A549 (cell line): ENCODE measurements at regions not wholly inside any gene's neighbourhood (a gene's known extent, or its start where the extent isn't known, plus 50 kb on each side); places are given as distances from the start of the nearest gene placed in this dataset.

Source experiments
- ATAC-seq, 2 experiments: fragments of 200-7000 bp in 1 of 2; fragments of >200 bp in 1 of 2; cut with Nextera tagmentation in 1 of 2; cut with Tn5 transposase in 1 of 2; 3 replicates each; pipeline versions ENCODE4 v1.8.0 to v1.9.1; 2018 to 2020; ENCODE audit warnings: mild to moderate bottlenecking in 1 of 2, moderate library complexity in 1 of 2
- CTCF ChIA-PET: fragments of 300-600 bp; sonication (Branson Sonifier 250); formaldehyde crosslinking; extraction: SDS; loops from one replicate; lab custom pipeline; 2021; ENCODE audit warnings: antibody characterized with exemption, inconsistent platforms; lab: Yijun Ruan, JAX
- POLR2A ChIA-PET: fragments of 350-600 bp; formaldehyde crosslinking; extraction: SDS; loops from one replicate; lab custom pipeline; 2021; ENCODE audit warnings: antibody characterized with exemption, inconsistent platforms; lab: Yijun Ruan, JAX
- DNase-seq, 2 experiments: peaks; one replicate each; pipeline versions ENCODE4 v3.0.0 to v3.0.0-alpha.2; 2011 to 2016; ENCODE audit warnings: low read depth in 1 of 2, low spot score in 1 of 2
- FAIRE-seq: peaks from 2 replicates; lab custom pipeline; 2011; peaks lifted over from hg19 to GRCh38; lab: Jason Lieb, UNC
- H3K27ac ChIP-seq, 2 experiments: fragments of >200 bp; sonication (Bioruptor Twin); formaldehyde crosslinking; 3 replicates each; pipeline ENCODE4 v1.5.1; 2016 to 2017
- H3K4me1 ChIP-seq: fragments of >200 bp; sonication (Bioruptor Twin); formaldehyde crosslinking; 3 replicates; pipeline ENCODE4 v1.6.1; 2016
- H3K4me2 ChIP-seq: fragments of >200 bp; sonication (Bioruptor Twin); formaldehyde crosslinking; 3 replicates; pipeline ENCODE4 v1.6.1; 2016
- H3K4me3 ChIP-seq: fragments of >200 bp; sonication (Bioruptor Twin); formaldehyde crosslinking; 3 replicates; pipeline ENCODE4 v1.5.1; 2016
- H3K9me3 ChIP-seq: fragments of >200 bp; sonication (Bioruptor Twin); formaldehyde crosslinking; 3 replicates; pipeline ENCODE4 v1.6.1; 2016
- EHMT2 ChIP-seq: fragments of 200-600 bp; sonication (generic); IDR thresholded peaks from 2 replicates; pipeline ENCODE4 v1.6.1; 2016; ENCODE audit warnings: antibody characterized with exemption, low read depth, mild to moderate bottlenecking, moderate library complexity
- EP300 ChIP-seq, 2 experiments: fragments of >200 bp; sonication (Bioruptor Twin); formaldehyde crosslinking; IDR thresholded peaks; 2 replicates in 1 of 2; 3 replicates in 1 of 2; pipeline ENCODE4 v1.6.1; 2016 to 2017
- ESRRA ChIP-seq: fragments of 150-350 bp; IDR thresholded peaks from 2 replicates; pipeline ENCODE4 v1.6.1; 2014; ENCODE audit warnings: mild to moderate bottlenecking, low read length, borderline replicate concordance
- FOSB ChIP-seq: fragments of 250-450 bp; sonication (Bioruptor Pico); IDR thresholded peaks from 2 replicates; pipeline ENCODE4 v1.5.0; 2020; ENCODE audit warnings: mild to moderate bottlenecking, moderate library complexity
- FOSL2 ChIP-seq, 2 experiments: fragments of 450-650 bp in 1 of 2; fragments of >200 bp in 1 of 2; sonication (Bioruptor Twin) in 1 of 2; formaldehyde crosslinking; IDR thresholded peaks; 2 replicates each; pipeline versions ENCODE4 v1.5.0 to v1.6.1; 2016 to 2020; ENCODE audit warnings: mild to moderate bottlenecking in 1 of 2, moderate library complexity in 1 of 2
- FOXS1 ChIP-seq: fragments of 250-450 bp; sonication (Bioruptor Pico); IDR thresholded peaks from 2 replicates; pipeline ENCODE4 v1.5.0; 2020; ENCODE audit warnings: mild to moderate bottlenecking, moderate library complexity
- GATA3 ChIP-seq: IDR thresholded peaks from 2 replicates; pipeline ENCODE4 v1.6.1; 2012; ENCODE audit warnings: borderline replicate concordance
- HES2 ChIP-seq: fragments of >200 bp; sonication (Bioruptor Twin); formaldehyde crosslinking; IDR thresholded peaks from 2 replicates; pipeline ENCODE4 v1.6.1; 2016
- HEYL ChIP-seq: fragments of 250-450 bp; sonication (Bioruptor Pico); IDR thresholded peaks from 2 replicates; pipeline ENCODE4 v1.8.0; 2021; ENCODE audit warnings: mild to moderate bottlenecking, moderate library complexity
- HOXA7 ChIP-seq: fragments of 250-450 bp; sonication (Bioruptor Pico); IDR thresholded peaks from 2 replicates; pipeline ENCODE4 v1.5.0; 2020; ENCODE audit warnings: mild to moderate bottlenecking, moderate library complexity
- HOXB5 ChIP-seq: fragments of 250-450 bp; sonication (Bioruptor Pico); IDR thresholded peaks from 2 replicates; pipeline ENCODE4 v1.5.0; 2020; ENCODE audit warnings: mild to moderate bottlenecking, moderate library complexity
- JUN ChIP-seq, 2 experiments: fragments of >200 bp; sonication (Bioruptor Twin); formaldehyde crosslinking; IDR thresholded peaks; 2 replicates in 1 of 2; 3 replicates in 1 of 2; pipeline ENCODE4 v1.6.1; 2016 to 2017
- KDM1A ChIP-seq: fragments of 200-600 bp; sonication (generic); IDR thresholded peaks from 2 replicates; pipeline ENCODE4 v1.6.1; 2016; ENCODE audit warnings: low read depth, mild to moderate bottlenecking
- MYC ChIP-seq: IDR thresholded peaks from 2 replicates; pipeline ENCODE4 v1.6.1; 2012; ENCODE audit warnings: mild to moderate bottlenecking, inconsistent platforms, low read length, improper control_type of control experiment, borderline replicate concordance
- PHF8 ChIP-seq: fragments of 200-600 bp; sonication (generic); IDR thresholded peaks from 2 replicates; pipeline ENCODE4 v1.6.1; 2016; ENCODE audit warnings: low read depth, mild to moderate bottlenecking, antibody characterized with exemption, moderate library complexity, borderline replicate concordance
- RAD21 ChIP-seq, 2 experiments: fragments of >200 bp in 1 of 2; sonication (Bioruptor Twin) in 1 of 2; formaldehyde crosslinking in 1 of 2; IDR thresholded peaks in 1 of 2; conservative IDR thresholded peaks in 1 of 2; 2 replicates in 1 of 2; 3 replicates in 1 of 2; pipeline ENCODE4 v1.6.1; 2012 to 2018; ENCODE audit warnings: inconsistent platforms in 1 of 2
- RNF2 ChIP-seq: fragments of 200-600 bp; sonication (generic); IDR thresholded peaks from 2 replicates; pipeline ENCODE4 v1.6.1; 2016; ENCODE audit warnings: low read depth, mild to moderate bottlenecking, antibody characterized with exemption, moderate library complexity, borderline replicate concordance
- SREBF2 ChIP-seq: fragments of 450-650 bp; IDR thresholded peaks from 2 replicates; pipeline ENCODE4 v1.6.1; 2014; ENCODE audit warnings: mild to moderate bottlenecking, moderate library complexity
- TFCP2L1 ChIP-seq: fragments of 250-450 bp; sonication (Bioruptor Pico); IDR thresholded peaks from 2 replicates; pipeline ENCODE4 v1.5.0; 2021; ENCODE audit warnings: mild to moderate bottlenecking
- USF2 ChIP-seq: fragments of 450-650 bp; IDR thresholded peaks from 2 replicates; pipeline ENCODE4 v1.6.1; 2014; ENCODE audit warnings: antibody characterized with exemption
- ZFP36 ChIP-seq: fragments of 450-650 bp; IDR thresholded peaks from 2 replicates; pipeline ENCODE4 v1.6.1; 2014; ENCODE audit warnings: borderline replicate concordance; ENCODE audit not compliant: partially characterized antibody
- WGBS: methylation state at CpG from one replicate; pipeline ENCODE4 v1.1.6; 2017; ENCODE audit errors: missing lambda C conversion rate; 5-methylcytosine and 5-hydroxymethylcytosine counted together
- TF ChIP-seq, protein P1 (sequence below): fragments of 150-350 bp; IDR thresholded peaks from 2 replicates; pipeline ENCODE4 v1.6.1; 2014; ENCODE audit warnings: low read depth, mild to moderate bottlenecking, low read length
- TF ChIP-seq, protein P2 (sequence below): fragments of 250-450 bp; sonication (Bioruptor Pico); IDR thresholded peaks from 2 replicates; pipeline ENCODE4 v1.5.0; 2021; ENCODE audit warnings: mild to moderate bottlenecking, moderate library complexity, borderline replicate concordance

- FAIRE-seq, result no peak
- CTCF ChIA-PET, result no interaction called here
- ATAC-seq, result no peak
- TF ChIP-seq FOXS1 (CRISPR knock-in tag), result no peak
- no peak for TF ChIP-seq RNF2
- TF ChIP-seq RAD21 (conservative IDR thresholded peaks at IDR 0.05 in 1 of 2, IDR thresholded peaks at IDR 0.05 in 1 of 2), result peak in 1 of 2 experiments; percentile 19; a peak in 1 of 5 replicates
- TF ChIP-seq, all 56 proteins: peak for 1
- H3K27ac ChIP-seq, result no peak overlapping the region
- H3K9me3 ChIP-seq, result no peaks in the 10 kb centered on the region
- POLR2A ChIA-PET, result interaction anchor here (0.7 kb wide), 1 partner anchor 12 kb away, joined by 3 read pairs; no protein-coding TSS in a partner anchor
- no peak for DNase-seq
- H3K4me2 ChIP-seq, result no peak overlapping the region
- no peaks in the 10 kb centered on the region for H3K4me1 ChIP-seq
- no peak overlapping the region for H3K4me3 ChIP-seq
- WGBS, result 14% methylated on average over 4 of the region's 4 CpGs
Measured at GRCh38 chr7:97381815-97382554, 264.5 kb downstream of the SDHAF3 start.

DNA sequence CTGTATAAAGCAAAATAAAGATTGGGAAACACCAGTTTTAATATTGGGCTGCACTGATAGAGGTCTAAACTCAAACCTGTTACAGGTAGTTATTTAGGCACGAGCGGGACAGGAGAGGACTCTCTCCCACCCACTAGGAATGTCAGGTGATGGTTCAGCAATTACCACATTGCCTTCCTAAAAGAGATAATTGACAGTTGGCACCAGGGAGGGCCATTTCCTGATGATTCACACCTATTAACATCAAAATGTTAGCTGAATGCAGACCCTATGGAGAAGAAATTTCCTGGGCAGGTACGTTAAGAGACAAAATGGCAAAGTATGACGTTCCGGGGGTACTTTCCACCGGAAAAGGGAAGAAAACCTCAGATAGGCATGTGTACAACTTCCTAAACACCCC is 272.6 kb downstream of the SDHAF3 start:
- Histone ChIP-seq H3K4me1 (no peaks in the 10 kb centered on the region), H3K9me3 (no peaks in the 10 kb centered on the region), H3K4me2 (no peak overlapping the region), H3K27ac (no peak overlapping the region), H3K4me3 (no peak overlapping the region)
- WGBS, result 37% methylated on average over 6 of the region's 6 CpGs
- CTCF ChIA-PET, result no interaction called here
- no peak for ATAC-seq
- no peak for FAIRE-seq
- TF ChIP-seq MYC (no peak), EHMT2 (no peak), GATA3 (no peak), HES2 (no peak), HOXB5 (CRISPR knock-in tag) (no peak), HOXA7 (no peak), USF2 (no peak)
- DNase-seq, result no peak
- POLR2A ChIA-PET, result no interaction called here

DNA sequence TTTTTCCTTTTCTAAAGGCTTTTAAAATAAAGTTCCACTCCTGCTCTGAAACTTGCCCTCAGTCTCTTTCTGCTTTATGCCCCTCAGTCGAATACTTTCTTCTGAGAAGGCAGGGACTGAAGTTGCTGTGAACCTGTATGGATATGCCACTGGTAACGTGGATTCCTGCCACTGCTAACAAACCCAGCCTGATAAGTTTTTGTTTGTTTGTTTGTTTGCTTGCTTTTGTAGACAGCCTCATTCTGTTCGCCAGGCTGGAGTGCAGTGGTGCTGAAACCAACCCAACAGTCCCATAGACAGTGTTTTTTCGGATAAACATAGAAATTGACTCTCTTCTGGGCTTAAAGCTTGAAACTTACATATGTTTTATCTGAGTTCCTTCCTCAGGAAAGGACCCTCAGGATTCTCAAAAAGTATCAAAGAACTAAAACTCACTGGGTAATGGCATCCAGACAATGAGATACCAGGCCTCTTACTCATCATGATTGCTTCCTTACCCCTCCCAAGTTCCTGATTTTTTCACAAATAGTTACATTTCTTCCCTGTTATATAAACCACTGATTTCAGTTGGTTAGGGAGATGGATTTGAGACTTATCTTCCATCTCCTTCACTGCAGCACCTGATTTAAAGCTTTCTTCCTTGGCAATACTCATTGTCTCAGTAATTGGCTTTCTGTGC is 273.6 kb downstream of the SDHAF3 start:
- TF ChIP-seq ZFP36 (no peak), KDM1A (no peak), HOXA7 (no peak), ESRRA (no peak), FOSL2 (IDR thresholded peaks at IDR 0.05) (no peak), FOSL2 (CRISPR knock-in tag; IDR thresholded peaks at IDR 0.05) (no peak), PHF8 (no peak), EP300 (IDR thresholded peaks at IDR 0.05) (no peak), SREBF2 (no peak), TFCP2L1 (CRISPR knock-in tag) (no peak), JUN (IDR thresholded peaks at IDR 0.05) (no peak), HEYL (CRISPR knock-in tag) (no peak), FOSB (CRISPR knock-in tag) (no peak)
- TF ChIP-seq, protein P1, sequence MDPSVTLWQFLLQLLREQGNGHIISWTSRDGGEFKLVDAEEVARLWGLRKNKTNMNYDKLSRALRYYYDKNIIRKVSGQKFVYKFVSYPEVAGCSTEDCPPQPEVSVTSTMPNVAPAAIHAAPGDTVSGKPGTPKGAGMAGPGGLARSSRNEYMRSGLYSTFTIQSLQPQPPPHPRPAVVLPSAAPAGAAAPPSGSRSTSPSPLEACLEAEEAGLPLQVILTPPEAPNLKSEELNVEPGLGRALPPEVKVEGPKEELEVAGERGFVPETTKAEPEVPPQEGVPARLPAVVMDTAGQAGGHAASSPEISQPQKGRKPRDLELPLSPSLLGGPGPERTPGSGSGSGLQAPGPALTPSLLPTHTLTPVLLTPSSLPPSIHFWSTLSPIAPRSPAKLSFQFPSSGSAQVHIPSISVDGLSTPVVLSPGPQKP, result no peak
- TF ChIP-seq, protein P2, sequence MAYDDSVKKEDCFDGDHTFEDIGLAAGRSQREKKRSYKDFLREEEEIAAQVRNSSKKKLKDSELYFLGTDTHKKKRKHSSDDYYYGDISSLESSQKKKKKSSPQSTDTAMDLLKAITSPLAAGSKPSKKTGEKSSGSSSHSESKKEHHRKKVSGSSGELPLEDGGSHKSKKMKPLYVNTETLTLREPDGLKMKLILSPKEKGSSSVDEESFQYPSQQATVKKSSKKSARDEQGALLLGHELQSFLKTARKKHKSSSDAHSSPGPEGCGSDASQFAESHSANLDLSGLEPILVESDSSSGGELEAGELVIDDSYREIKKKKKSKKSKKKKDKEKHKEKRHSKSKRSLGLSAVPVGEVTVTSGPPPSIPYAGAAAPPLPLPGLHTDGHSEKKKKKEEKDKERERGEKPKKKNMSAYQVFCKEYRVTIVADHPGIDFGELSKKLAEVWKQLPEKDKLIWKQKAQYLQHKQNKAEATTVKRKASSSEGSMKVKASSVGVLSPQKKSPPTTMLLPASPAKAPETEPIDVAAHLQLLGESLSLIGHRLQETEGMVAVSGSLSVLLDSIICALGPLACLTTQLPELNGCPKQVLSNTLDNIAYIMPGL (CRISPR knock-in tag), result no peak
- POLR2A ChIA-PET, result no interaction called here
- Histone ChIP-seq H3K9me3 (no peaks in the 10 kb centered on the region), H3K27ac (no peak overlapping the region), H3K4me2 (no peak overlapping the region), H3K4me3 (no peak overlapping the region), H3K4me1 (no peaks in the 10 kb centered on the region)
- CTCF ChIA-PET, result no interaction called here
- no peak for DNase-seq
- 8% methylated on average over 4 of the region's 4 CpGs for WGBS
- peak in 1 of 2 experiments; percentile 73; a peak in 2 of 6 replicates for ATAC-seq
- no peak for FAIRE-seq
